Amniotic epithelial cell (primary cell): ENCODE measurements at regions not wholly inside any gene's neighbourhood (a gene's known extent, or its start where the extent isn't known, plus 50 kb on each side); places are given as distances from the start of the nearest gene placed in this dataset.
"Not testable (repeated sequence)": the region's sequence is repeated elsewhere in the genome, so short reads cannot be mapped to it uniquely, and the experiment has no call there.

Source experiments
- DNase-seq: peaks from one replicate; pipeline ENCODE4 v3.0.0-alpha.2; 2010; ENCODE audit warnings: low read depth

GRCh38 chr7:101679653-101680173 is 50.6 kb upstream of the MYL10 start:
- not testable (repeated sequence) for DNase-seq

GRCh38 chr7:101680406-101681145 is 51.5 kb upstream of the MYL10 start:
- no peak for DNase-seq

- peak; percentile 81 for DNase-seq
These were observed 52.3 kb upstream of the MYL10 start for GRCh38 chr7:101681170-101682007.

- no peak for DNase-seq
These were observed 55.9 kb upstream of the MYL10 start for GRCh38 chr7:101684983-101685330.

- DNase-seq, result peak; percentile 54
These were observed 56.9 kb upstream of the MYL10 start for GRCh38 chr7:101686030-101686429.

- no peak for DNase-seq
These were observed 58.0 kb upstream of the MYL10 start for GRCh38 chr7:101687081-101687480.

GRCh38 chr7:101687791-101688182 is 58.7 kb upstream of the MYL10 start:
- no peak for DNase-seq

- DNase-seq, result peak; percentile 35
These were observed 59.2 kb upstream of the MYL10 start for GRCh38 chr7:101688183-101688831.

- no peak for DNase-seq
These were observed 60.2 kb upstream of the MYL10 start for GRCh38 chr7:101688995-101689907.

GRCh38 chr7:101690061-101690460 is 61.0 kb upstream of the MYL10 start:
- DNase-seq, result peak; percentile 57

GRCh38 chr7:101691822-101692384 is 62.8 kb upstream of the MYL10 start:
- no peak for DNase-seq

- DNase-seq, result no peak
These were observed 64.5 kb upstream of the MYL10 start for GRCh38 chr7:101693498-101694091.

GRCh38 chr7:101698964-101699363 is 69.9 kb upstream of the MYL10 start:
- DNase-seq, result no peak

- no peak for DNase-seq
These were observed 70.3 kb upstream of the MYL10 start for GRCh38 chr7:101699399-101699798.

GRCh38 chr7:101699881-101700823 is 71.1 kb upstream of the MYL10 start:
- DNase-seq, result no peak

- no peak for DNase-seq
These were observed 72.2 kb upstream of the MYL10 start for GRCh38 chr7:101701153-101701794.

- DNase-seq, result no peak
These were observed 73.3 kb upstream of the MYL10 start for GRCh38 chr7:101702362-101702850.

- peak; percentile 74 for DNase-seq
These were observed 76.2 kb upstream of the MYL10 start for GRCh38 chr7:101705331-101705730.

- DNase-seq, result no peak
These were observed 78.5 kb upstream of the MYL10 start for GRCh38 chr7:101707587-101707986.
